Stomach (tissue), 4 donors: ENCODE measurements at regions not wholly inside any gene's neighbourhood (a gene's known extent, or its start where the extent isn't known, plus 50 kb on each side); places are given as distances from the start of the nearest gene placed in this dataset.

Experiments used
- CTCF ChIP-seq, 7 experiments: fragments of 450-650 bp in 4 of 7; fragments of 200-600 bp in 3 of 7; sonication (generic) in 3 of 7; IDR thresholded peaks; one replicate each; pipeline ENCODE4 v1.5.1; 2016 to 2019; ENCODE audit warnings: antibody characterized with exemption in 7 of 7, control low read depth in 2 of 7, mild to moderate bottlenecking in 1 of 7
- EP300 ChIP-seq: sonication (generic); formaldehyde crosslinking; IDR thresholded peaks from one replicate; pipeline ENCODE4 v1.6.1; 2017; ENCODE audit warnings: antibody characterized with exemption
- POLR2A ChIP-seq, 4 donors: fragments of 450-650 bp; IDR thresholded peaks; one replicate each; pipeline ENCODE4 v1.6.1; 2016; ENCODE audit warnings: antibody characterized with exemption in 4 of 4, control low read depth in 2 of 4, mild to moderate bottlenecking in 1 of 4, moderate library complexity in 1 of 4
- POLR2AphosphoS5 ChIP-seq, 3 donors: sonication (generic); formaldehyde crosslinking; IDR thresholded peaks; one replicate each; pipeline ENCODE4 v1.6.1; 2016; ENCODE audit warnings: antibody characterized with exemption in 3 of 3

- TF ChIP-seq CTCF (IDR thresholded peaks at IDR 0.05) = no peak
- no peak for TF ChIP-seq POLR2AphosphoS5 (IDR thresholded peaks at IDR 0.05)
- TF ChIP-seq POLR2A (IDR thresholded peaks at IDR 0.05) = no peak
- TF ChIP-seq EP300 = no peak
These were observed 293.3 kb upstream of the SHH start for GRCh38 chr7:156105337-156106106.
